ENCODE measurements at regions not wholly inside any gene's neighbourhood (a gene's known extent, or its start where the extent isn't known, plus 50 kb on each side); places are given as distances from the start of the nearest gene placed in this dataset.

DNA sequence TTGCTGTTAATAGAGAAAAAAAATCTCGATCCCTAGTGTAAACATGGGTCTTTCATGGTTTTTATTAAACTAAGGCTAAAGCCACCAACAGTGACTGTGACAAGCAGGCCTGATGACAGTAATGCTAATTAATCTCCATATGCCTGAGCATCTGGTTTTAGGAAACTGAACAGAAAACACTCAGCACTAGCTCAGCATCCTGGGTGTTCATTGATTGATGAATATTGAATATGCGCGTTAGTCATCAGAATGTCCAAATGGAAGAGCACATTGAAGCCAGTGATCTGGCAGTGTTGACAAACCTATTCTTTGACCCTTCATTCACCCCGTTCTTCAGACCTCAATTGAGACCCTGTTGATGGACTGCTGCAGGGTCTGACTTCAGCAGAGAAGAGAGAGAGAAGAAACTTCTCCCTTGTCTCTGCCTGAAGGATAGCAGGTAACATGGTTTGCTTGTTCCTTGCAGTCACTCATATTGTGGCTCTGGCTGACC, 283.8 kb downstream of the RDH14 start:
- TF ChIP-seq POLR2AphosphoS5 (IDR thresholded peaks at IDR 0.05; ENCODE audit: borderline replicate concordance, low read depth, low read length) (no peak), EZH2 (IDR thresholded peaks at IDR 0.05) (no peak)

Data from SK-N-MC (cell line).